GM18498 (cell line): ENCODE measurements at regions not wholly inside any gene's neighbourhood (a gene's known extent, or its start where the extent isn't known, plus 50 kb on each side); places are given as distances from the start of the nearest gene placed in this dataset.

Source experiments
- ATAC-seq: cut with Tn5 transposase; IDR thresholded peaks from one replicate; pipeline ENCODE4 v1.9.1; 2021; ENCODE audit warnings: mild to moderate bottlenecking, moderate library complexity; ENCODE audit not compliant: unreplicated experiment

DNA sequence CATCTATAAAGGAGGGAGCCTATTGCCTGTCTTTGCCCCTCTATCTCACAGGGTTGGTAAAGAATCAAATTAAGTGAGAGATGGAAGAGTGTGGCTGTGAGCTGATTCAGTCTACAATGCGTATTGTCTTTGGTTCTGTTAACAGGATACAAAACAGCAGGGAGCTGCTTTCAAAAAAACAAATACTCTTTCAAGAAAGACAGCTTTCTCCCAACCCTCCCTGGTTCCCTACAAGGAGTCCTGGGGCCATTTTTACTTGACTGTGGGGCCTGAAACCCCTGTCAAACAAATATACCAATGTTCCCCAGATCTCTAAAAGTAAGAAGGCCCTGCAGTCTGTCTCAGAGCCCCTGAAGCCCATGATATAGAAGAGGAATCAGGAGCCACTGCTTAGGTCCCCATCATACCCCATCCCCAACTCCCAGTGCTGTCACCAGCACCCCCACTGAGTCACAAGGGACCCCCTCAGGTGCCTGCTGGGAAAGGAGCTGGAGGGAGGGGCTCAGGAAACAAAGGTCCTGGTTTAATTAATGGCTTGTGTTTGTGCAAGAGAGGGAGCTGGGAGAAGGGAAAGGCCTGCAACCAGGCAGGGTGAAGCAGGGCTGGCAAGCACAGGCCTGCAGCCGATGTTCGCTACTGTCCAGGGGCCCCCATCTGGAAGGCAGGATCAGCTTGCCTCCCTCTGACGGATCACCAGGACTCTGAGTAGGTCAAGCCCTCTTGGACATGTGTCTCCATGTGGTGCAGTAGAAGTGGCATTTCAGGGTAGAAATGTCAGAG, 182.0 kb upstream of the GHITM start:
- no peak for ATAC-seq

DNA sequence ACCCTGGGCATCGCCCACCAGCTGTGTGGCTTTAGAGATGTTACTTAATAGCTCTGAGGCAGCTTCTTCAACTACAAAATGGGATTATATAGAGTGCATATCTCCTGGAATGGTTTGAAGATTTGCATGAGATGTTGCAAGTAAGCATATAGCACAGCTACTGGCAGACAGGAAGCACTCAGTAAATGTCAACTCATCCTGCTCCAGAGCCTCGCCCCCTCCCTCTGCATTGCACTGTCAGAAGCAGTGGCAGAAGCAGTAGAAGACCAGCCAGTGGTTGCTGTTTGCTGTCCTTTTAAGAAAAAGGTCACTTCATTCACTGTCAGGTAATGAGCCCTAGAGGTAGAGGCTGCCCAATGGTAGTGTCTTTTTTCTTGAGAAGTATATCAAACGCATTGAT, 180.0 kb upstream of the GHITM start:
- ATAC-seq = no peak

DNA sequence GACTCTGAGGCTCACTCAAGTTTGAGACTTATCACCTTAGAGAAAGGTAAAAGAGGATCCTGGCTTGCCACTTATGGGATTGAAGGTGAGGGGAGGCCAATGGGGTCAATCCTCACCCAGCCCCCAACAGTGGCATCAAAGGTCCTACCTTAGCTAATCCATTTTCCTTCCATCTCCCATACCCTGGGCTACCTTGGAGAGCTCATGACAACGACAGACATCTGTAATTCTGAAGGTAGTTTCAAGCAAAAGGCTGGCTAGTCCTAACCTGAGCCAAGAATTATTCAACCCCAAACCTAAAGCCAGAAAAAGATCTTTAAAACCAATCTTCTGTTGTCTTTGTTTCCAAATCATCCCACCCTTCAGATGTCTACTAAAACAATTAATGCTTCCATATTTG, 179.2 kb upstream of the GHITM start:
- no peak for ATAC-seq

DNA sequence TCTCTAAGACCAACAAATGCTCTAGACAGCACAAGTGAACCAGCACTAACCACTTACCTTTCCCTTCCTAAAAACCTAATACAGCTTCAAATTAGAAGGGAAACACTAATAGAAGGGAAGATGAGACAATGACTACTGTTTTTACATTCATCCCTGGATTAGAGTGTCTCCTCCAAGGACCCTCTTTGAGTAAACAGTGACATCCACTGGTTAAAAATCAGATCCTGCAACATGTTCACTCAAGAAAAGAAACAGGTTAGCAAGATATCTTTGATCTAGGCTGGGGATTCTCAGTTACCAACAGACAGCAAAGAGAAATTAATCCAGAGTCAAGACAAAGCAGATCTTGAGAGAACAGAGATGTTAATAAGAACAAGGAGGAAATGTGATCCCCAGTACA, 177.7 kb upstream of the GHITM start:
- no peak for ATAC-seq

- ATAC-seq = no peak
Observed at GRCh38 chr10:83963446-83963845, 175.9 kb upstream of the GHITM start.

DNA sequence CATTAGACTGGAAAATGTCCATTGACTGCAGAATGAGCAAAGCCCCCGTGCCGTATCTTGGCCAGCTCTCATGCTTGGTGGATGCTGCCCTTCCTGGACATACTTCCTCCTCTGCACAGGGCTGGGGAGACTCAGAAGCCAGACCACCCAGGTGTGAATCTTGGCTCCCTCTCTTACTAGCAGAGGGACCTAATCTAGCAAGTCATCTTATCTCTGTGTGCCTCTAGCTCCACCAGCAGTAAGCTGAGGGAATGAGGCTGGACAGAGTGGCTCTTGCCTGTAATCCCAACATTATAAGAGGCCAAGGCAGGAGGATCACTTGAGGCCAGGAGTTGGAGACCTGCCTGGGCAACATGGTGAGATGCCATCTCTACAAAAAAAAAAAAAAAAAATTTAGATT, 173.8 kb upstream of the GHITM start:
- no peak for ATAC-seq

GRCh38 chr10:83968052-83968451, 171.3 kb upstream of the GHITM start:
- no peak for ATAC-seq

DNA sequence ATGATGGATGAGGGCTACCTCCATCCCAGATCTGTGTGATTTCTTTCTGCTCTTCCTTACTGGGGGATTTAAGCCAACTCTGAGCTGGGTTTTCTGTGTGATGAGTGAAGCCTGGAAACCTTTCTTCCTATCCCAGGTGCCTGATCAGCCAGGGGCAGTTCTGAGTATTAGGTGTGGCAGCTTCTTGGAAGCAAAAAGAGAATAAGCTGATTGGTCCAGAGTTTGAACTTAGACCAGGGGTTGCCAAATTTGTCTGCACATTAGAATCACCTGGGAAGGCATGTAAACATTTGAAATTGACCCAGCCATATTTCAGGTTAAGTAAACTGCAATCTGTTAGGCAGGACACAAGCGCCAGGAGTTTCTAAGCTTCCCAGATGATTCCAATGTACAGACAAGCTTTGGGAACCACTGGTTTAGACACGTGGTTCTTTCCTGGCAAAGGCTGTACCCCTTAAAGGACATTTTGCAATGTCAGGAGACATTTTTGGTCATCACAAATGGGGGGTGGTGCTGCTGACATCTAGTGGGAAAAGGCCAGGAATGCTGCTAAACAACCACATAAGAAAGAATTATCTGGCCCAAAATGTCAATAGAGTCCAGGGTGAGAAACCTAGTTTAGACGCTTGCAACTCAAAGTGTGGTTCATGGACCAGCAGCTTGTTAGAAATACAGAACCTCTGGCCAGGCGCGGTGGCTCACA, 160.5 kb upstream of the GHITM start:
- ATAC-seq = no peak

- ATAC-seq = no peak
Observed at GRCh38 chr10:83982812-83983211, 156.5 kb upstream of the GHITM start.

DNA sequence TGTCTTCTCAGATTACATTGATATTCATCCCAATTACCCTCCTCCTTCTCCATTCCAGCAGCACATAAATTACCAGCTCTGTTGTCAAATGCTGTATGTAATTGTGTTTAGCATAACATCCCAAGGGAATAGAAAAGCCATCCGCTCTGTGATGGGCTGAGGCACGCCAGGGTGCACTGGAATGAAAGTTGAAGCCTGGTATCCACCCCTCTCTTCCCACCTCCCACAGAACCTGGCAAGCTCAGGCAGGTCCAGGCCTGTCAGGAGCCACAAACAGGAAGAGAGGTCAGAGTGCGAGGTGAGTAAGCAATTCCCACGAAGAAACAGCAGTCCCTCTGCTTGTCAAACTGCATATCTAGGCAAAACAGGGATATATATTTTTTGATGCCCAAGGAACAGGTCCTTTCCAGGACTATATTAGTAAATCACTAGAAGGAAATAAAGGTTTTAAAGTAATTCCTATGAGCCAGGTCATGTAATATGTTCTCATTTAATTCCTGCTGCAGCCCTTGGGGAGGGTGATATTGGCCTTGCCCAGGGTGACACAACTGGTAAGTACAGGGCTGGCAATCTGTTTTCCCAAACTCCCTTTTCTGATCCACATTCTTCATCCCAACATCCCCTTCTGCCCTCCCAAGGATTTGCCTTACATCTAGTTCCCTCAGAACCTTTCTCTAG, 155.6 kb upstream of the GHITM start:
- no peak for ATAC-seq

DNA sequence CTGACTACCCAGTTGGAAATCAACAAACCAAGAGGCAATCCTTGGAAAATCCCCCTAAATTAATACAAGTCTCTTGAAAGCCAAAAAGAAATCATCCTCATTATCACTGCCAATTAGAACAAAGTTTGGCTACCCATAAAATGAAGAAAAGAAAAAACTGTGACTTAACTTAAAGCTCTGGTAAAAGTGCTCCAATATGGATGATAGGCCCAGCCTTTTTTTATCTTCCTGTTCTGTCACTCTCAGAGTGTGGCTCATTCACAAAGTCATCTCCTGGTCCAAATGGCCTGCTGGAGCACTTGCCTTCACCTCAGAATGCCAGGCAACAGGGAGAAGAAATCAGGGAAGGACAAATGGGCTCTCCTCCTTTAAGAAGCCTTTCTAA, 155.1 kb upstream of the GHITM start:
- no peak for ATAC-seq

GRCh38 chr10:83986800-83987199, 152.5 kb upstream of the GHITM start:
- ATAC-seq = no peak

DNA sequence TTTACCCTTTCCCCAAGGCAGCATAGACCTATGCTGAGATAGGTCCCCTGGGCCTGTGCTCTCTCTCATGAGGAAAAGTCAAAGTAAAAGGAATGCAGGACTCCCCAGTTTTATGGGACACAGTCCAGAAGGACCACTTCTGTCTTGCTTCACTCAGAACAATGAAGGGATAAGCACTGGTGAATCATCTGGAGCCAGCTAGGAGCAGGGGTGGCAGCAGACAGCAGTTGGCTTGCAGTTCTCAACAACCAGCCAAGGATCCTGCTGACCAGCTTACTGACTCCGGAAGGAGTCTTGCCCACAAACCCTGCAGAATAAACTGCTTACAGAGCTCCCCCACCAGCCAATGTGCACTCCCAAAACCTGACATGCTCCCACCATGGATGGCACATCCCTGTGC, 152.1 kb upstream of the GHITM start:
- no peak for ATAC-seq

DNA sequence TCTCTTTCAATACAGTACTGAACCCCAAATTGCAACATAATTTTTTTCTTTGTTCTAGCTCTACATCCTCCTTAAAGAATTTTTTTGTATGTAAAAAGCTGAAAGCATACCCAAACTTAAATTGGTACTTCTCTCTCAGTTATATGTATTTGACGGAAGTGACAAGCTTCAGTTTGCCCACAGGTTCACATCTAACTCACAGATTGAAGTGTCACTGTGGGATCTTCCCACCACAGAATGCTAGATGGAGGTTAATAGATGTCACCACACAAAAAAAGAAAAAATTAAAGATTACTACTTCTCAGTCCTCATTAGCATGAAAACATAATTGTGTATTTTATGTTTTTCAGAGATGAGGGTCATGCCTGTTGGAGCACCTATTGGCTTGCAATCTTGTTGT, 150.9 kb upstream of the GHITM start:
- no peak for ATAC-seq

DNA sequence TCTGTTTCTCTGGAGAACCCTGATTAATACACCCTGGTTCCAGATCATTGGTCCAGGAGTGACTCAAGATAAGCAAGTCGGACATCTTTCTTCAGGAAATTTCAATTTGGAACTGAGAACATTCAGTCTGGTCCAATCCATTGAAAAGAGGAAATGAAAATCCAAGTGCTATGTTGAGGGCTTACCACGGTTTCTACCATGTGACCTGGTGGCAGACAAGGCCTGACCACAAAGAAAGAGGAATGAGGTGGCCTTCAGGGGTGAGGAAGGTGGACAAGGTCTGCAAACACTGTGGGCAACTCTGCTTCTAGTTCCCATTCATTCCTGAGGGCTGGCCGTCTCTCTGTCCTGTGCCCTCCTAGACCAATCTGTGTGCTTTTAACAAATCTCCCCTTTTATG, 149.2 kb upstream of the GHITM start:
- ATAC-seq = peak; percentile 96

DNA sequence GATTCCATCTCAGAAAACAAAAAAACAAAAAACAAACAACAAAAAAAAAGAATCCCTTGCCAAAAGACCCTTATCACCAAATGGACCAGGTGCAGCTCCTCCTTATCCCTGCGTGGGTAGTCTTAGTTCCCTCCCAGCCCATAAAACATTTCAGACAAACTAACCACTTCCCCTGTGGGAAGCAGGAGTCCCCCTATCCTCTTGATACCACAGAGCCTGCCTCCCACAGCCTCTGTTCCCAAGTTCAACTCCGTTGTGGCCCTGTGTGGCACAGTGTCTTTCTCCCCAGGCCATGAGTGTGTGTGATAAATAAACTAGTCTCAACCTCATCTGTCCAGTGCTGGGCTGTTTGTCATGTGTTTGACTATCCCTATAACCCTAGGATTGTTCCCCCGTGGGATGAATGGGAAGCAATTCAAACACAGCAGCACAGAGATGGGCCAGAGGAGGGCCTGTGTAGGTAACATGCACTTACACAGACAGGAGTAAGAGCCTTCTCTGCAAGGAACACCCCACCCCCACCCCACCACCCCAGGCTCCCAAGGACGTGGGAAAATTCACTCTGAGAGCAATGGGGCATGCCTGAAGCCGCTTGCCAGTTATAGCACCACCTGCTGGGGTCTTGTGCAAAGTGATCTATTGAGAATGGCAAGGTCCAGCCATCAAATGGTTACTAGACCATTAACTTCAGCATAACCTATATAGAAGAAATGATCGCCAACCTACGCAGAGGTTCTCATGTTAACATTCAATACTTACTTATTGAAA, 147.1 kb upstream of the GHITM start:
- ATAC-seq = peak; percentile 30

- no peak for ATAC-seq
Observed at GRCh38 chr10:83994325-83994724, 145.0 kb upstream of the GHITM start.

GRCh38 chr10:83995738-83996331, 143.5 kb upstream of the GHITM start:
- ATAC-seq = no peak

DNA sequence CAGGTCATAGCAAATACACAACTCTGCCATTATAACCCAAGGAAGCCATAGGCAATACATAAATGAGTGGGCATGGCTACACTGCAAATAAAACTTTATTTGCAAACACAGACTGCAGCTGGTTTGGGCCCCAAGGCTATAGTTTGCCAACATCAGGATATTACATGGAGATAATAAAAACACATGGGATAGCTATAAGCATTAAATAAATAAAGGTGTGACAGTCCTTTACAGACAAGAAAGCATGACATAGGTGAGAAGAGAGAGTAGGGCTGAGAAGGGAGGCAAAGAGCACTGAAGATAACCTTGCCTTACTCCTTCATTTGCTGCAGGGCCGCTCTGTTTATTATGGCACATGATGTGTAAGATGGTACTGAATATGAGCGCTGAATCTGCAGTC, 135.1 kb upstream of the GHITM start:
- ATAC-seq = no peak

GRCh38 chr10:84005403-84005802, 133.9 kb upstream of the GHITM start:
- ATAC-seq = no peak

DNA sequence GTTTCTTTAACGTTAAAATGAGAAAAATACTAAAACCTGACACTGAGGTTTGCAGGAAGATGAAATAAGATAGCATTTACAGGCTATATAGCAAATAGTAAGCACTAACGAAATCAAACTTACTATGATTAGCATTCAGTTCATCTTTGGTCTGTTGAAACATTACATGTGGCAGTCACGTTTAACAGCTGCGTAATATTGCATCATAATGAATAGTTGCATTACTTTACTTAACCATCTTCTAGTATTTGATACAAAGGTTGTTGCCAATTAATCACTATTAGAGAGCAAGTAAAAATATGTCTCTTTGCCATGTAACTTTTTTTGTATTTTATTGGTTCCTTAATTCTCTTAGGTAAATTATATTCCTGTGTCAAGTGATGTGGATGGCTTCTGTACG, 131.8 kb upstream of the GHITM start:
- ATAC-seq = no peak
